ENCODE measurements at regions not wholly inside any gene's neighbourhood (a gene's known extent, or its start where the extent isn't known, plus 50 kb on each side); places are given as distances from the start of the nearest gene placed in this dataset.

- FAIRE-seq (no peak), DNase-seq (ENCODE audit: low read depth, low spot score) (no peak)
- H2AFZ ChIP-seq (ENCODE audit: control insufficient read depth, low read length) = no peak overlapping the region
- dilution Hi-C loops (cut with MboI; ENCODE audit: extremely low pct_ligation_motif_present, low sequenced_read_pairs) = no loop called here
- H3K27ac ChIP-seq (ENCODE audit: control insufficient read depth, insufficient read depth, low read length) = no peak overlapping the region
- H3K4me2 ChIP-seq (ENCODE audit: control insufficient read depth, extremely low read depth, insufficient read depth, low read depth, low read length) = no peak overlapping the region
- H3K4me1 ChIP-seq (ENCODE audit: control insufficient read depth, extremely low read depth, insufficient read depth, low read length) = no peaks in the 10 kb centered on the region
- no peaks in the 10 kb centered on the region for H3K27me3 ChIP-seq (ENCODE audit: control insufficient read depth, extremely low read depth, insufficient read depth, low read length)
- no peak overlapping the region for H3K4me3 ChIP-seq (ENCODE audit: control insufficient read depth in 2 of 3, extremely low read depth in 1 of 3, insufficient read depth in 2 of 3, low read depth in 1 of 3, low read length in 3 of 3)
- H3K36me3 ChIP-seq (ENCODE audit: control insufficient read depth in 2 of 2, extremely low read depth in 1 of 2, insufficient read depth in 2 of 2, low read length in 2 of 2) = no peaks in the 10 kb centered on the region
- H4K20me1 ChIP-seq (ENCODE audit: control insufficient read depth, extremely low read depth, insufficient read depth, low read length) = no peaks in the 10 kb centered on the region
- no peaks in the 10 kb centered on the region for H3K9me1 ChIP-seq (ENCODE audit: control insufficient read depth, extremely low read depth, insufficient read depth, low read length)
- TF ChIP-seq, protein P1, sequence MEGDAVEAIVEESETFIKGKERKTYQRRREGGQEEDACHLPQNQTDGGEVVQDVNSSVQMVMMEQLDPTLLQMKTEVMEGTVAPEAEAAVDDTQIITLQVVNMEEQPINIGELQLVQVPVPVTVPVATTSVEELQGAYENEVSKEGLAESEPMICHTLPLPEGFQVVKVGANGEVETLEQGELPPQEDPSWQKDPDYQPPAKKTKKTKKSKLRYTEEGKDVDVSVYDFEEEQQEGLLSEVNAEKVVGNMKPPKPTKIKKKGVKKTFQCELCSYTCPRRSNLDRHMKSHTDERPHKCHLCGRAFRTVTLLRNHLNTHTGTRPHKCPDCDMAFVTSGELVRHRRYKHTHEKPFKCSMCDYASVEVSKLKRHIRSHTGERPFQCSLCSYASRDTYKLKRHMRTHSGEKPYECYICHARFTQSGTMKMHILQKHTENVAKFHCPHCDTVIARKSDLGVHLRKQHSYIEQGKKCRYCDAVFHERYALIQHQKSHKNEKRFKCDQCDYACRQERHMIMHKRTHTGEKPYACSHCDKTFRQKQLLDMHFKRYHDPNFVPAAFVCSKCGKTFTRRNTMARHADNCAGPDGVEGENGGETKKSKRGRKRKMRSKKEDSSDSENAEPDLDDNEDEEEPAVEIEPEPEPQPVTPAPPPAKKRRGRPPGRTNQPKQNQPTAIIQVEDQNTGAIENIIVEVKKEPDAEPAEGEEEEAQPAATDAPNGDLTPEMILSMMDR (optimal IDR thresholded peaks at IDR 0.05 in 1 of 3, IDR thresholded peaks at IDR 0.05 in 1 of 3, conservative IDR thresholded peaks at IDR 0.05 in 1 of 3; ENCODE audit: extremely low read depth in 1 of 3, insufficient read depth in 2 of 3, low read length in 3 of 3) = no peak
- TF ChIP-seq EZH2 (IDR thresholded peaks at IDR 0.05; ENCODE audit: low read length) = no peak
- H3K9me3 ChIP-seq (ENCODE audit: control insufficient read depth, low read depth, low read length) = no peaks in the 10 kb centered on the region
- H3K9ac ChIP-seq (ENCODE audit: control insufficient read depth, extremely low read depth, insufficient read depth, low read length) = no peak overlapping the region
- H3K79me2 ChIP-seq (ENCODE audit: control insufficient read depth, insufficient read depth, low read length) = no peaks in the 10 kb centered on the region
Measured at GRCh38 chr5:20291766-20292165, 303.8 kb upstream of the CDH18 start.

DNA sequence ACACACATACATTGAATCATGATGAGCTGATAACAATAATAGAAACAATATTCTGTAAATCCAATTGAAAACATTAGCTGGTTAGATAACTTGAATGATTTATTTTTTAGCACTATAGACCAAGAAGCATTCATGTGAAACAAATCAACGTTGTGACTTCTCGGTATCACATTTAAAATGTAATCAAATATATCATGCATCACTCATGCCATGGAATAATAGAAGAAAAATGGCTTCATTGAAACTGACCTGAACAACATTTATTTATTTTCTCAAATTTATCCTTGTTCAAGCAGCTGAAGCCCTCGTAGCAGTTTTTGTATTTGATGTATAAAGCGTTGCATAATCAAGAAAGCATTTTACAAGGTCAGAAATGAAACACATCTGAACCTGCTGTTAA, 299.6 kb upstream of the CDH18 start:
- Histone ChIP-seq H3K4me1 (ENCODE audit: control insufficient read depth, extremely low read depth, insufficient read depth, low read length) (no peaks in the 10 kb centered on the region), H3K79me2 (ENCODE audit: control insufficient read depth, insufficient read depth, low read length) (no peaks in the 10 kb centered on the region), H3K36me3 (ENCODE audit: control insufficient read depth in 2 of 2, extremely low read depth in 1 of 2, insufficient read depth in 2 of 2, low read length in 2 of 2) (no peaks in the 10 kb centered on the region), H2AFZ (ENCODE audit: control insufficient read depth, low read length) (no peak overlapping the region), H3K27ac (ENCODE audit: control insufficient read depth, insufficient read depth, low read length) (no peak overlapping the region), H3K4me3 (ENCODE audit: control insufficient read depth in 2 of 3, extremely low read depth in 1 of 3, insufficient read depth in 2 of 3, low read depth in 1 of 3, low read length in 3 of 3) (no peak overlapping the region), H3K27me3 (ENCODE audit: control insufficient read depth, extremely low read depth, insufficient read depth, low read length) (no peaks in the 10 kb centered on the region), H3K9ac (ENCODE audit: control insufficient read depth, extremely low read depth, insufficient read depth, low read length) (no peak overlapping the region), H4K20me1 (ENCODE audit: control insufficient read depth, extremely low read depth, insufficient read depth, low read length) (no peaks in the 10 kb centered on the region), H3K4me2 (ENCODE audit: control insufficient read depth, extremely low read depth, insufficient read depth, low read depth, low read length) (no peak overlapping the region), H3K9me3 (ENCODE audit: control insufficient read depth, low read depth, low read length) (no peaks in the 10 kb centered on the region), H3K9me1 (ENCODE audit: control insufficient read depth, extremely low read depth, insufficient read depth, low read length) (no peaks in the 10 kb centered on the region)
- dilution Hi-C loops (cut with MboI; ENCODE audit: extremely low pct_ligation_motif_present, low sequenced_read_pairs) = no loop called here
- DNase-seq (ENCODE audit: low read depth, low spot score) (no peak), FAIRE-seq (no peak)
- TF ChIP-seq EZH2 (IDR thresholded peaks at IDR 0.05; ENCODE audit: low read length) = no peak
- TF ChIP-seq, protein P1 (optimal IDR thresholded peaks at IDR 0.05 in 1 of 3, IDR thresholded peaks at IDR 0.05 in 1 of 3, conservative IDR thresholded peaks at IDR 0.05 in 1 of 3; ENCODE audit: extremely low read depth in 1 of 3, insufficient read depth in 2 of 3, low read length in 3 of 3) = no peak
